Nephron progenitor cell (in vitro differentiated cells): ENCODE measurements at regions not wholly inside any gene's neighbourhood (a gene's known extent, or its start where the extent isn't known, plus 50 kb on each side); places are given as distances from the start of the nearest gene placed in this dataset.

Experiments
- DNase-seq: peaks from one replicate; pipeline ENCODE4 v3.0.0; 2021
- H3K27ac Mint-ChIP-seq: 2 replicates; pipeline ENCODE4 v1.8.0; 2021; ENCODE audit warnings: mild to moderate bottlenecking, moderate library complexity, mixed read lengths
- H3K27me3 Mint-ChIP-seq: 2 replicates; pipeline ENCODE4 v1.8.0; 2021; ENCODE audit warnings: mild to moderate bottlenecking, low read depth, mixed read lengths; ENCODE audit not compliant: poor library complexity
- H3K36me3 Mint-ChIP-seq: 2 replicates; pipeline ENCODE4 v1.8.0; 2021; ENCODE audit warnings: low read depth, mixed read lengths
- H3K4me1 Mint-ChIP-seq: 2 replicates; pipeline ENCODE4 v1.8.0; 2021; ENCODE audit warnings: mixed read lengths
- H3K4me3 Mint-ChIP-seq: 2 replicates; pipeline ENCODE4 v1.8.0; 2021; ENCODE audit warnings: mild to moderate bottlenecking, moderate library complexity, mixed read lengths
- H3K9me3 Mint-ChIP-seq: 2 replicates; pipeline ENCODE4 v1.8.0; 2021; ENCODE audit warnings: mild to moderate bottlenecking, moderate library complexity, mixed read lengths
- CTCF ChIP-seq: fragments of 200-600 bp; sonication (generic); IDR thresholded peaks from 2 replicates; pipeline ENCODE4 v1.5.0; 2021; ENCODE audit warnings: antibody characterized with exemption

- no peaks in the 10 kb centered on the region for H3K36me3 Mint-ChIP-seq
- no peak overlapping the region for H3K4me3 Mint-ChIP-seq
- no peak for DNase-seq
- TF ChIP-seq CTCF = no peak
- H3K27ac Mint-ChIP-seq = no peak overlapping the region
- H3K4me1 Mint-ChIP-seq = peaks cover 44% of the 10 kb centered on the region
- H3K9me3 Mint-ChIP-seq = no peaks in the 10 kb centered on the region
- peaks cover 10% of the 10 kb centered on the region for H3K27me3 Mint-ChIP-seq
Observed at GRCh38 chr20:34185766-34186620, 55.2 kb upstream of the ASIP start.

GRCh38 chr20:34189572-34190163, 51.6 kb upstream of the ASIP start:
- TF ChIP-seq CTCF = no peak
- H3K4me1 Mint-ChIP-seq = peaks cover 67% of the 10 kb centered on the region
- H3K4me3 Mint-ChIP-seq = no peak overlapping the region
- H3K36me3 Mint-ChIP-seq = no peaks in the 10 kb centered on the region
- H3K27ac Mint-ChIP-seq = no peak overlapping the region
- no peak for DNase-seq
- H3K9me3 Mint-ChIP-seq = no peaks in the 10 kb centered on the region
- peaks cover 10% of the 10 kb centered on the region for H3K27me3 Mint-ChIP-seq

GRCh38 chr20:34190262-34190661, 51.0 kb upstream of the ASIP start:
- DNase-seq = no peak
- H3K36me3 Mint-ChIP-seq = no peaks in the 10 kb centered on the region
- no peaks in the 10 kb centered on the region for H3K9me3 Mint-ChIP-seq
- peaks cover 10% of the 10 kb centered on the region for H3K27me3 Mint-ChIP-seq
- H3K4me1 Mint-ChIP-seq = peaks cover 70% of the 10 kb centered on the region
- no peak for TF ChIP-seq CTCF
- H3K4me3 Mint-ChIP-seq = no peak overlapping the region
- H3K27ac Mint-ChIP-seq = no peak overlapping the region

- peak; percentile 71 for DNase-seq
- Mint-ChIP-seq H3K9me3 (no peaks in the 10 kb centered on the region), H3K4me1 (peaks cover 70% of the 10 kb centered on the region), H3K27ac (no peak overlapping the region), H3K4me3 (no peak overlapping the region), H3K27me3 (peaks cover 10% of the 10 kb centered on the region), H3K36me3 (no peaks in the 10 kb centered on the region)
- TF ChIP-seq CTCF = peak; percentile 73
Observed at GRCh38 chr20:34190679-34191090, 50.5 kb upstream of the ASIP start.
